ENCODE measurements at regions not wholly inside any gene's neighbourhood (a gene's known extent, or its start where the extent isn't known, plus 50 kb on each side); places are given as distances from the start of the nearest gene placed in this dataset.

DNA sequence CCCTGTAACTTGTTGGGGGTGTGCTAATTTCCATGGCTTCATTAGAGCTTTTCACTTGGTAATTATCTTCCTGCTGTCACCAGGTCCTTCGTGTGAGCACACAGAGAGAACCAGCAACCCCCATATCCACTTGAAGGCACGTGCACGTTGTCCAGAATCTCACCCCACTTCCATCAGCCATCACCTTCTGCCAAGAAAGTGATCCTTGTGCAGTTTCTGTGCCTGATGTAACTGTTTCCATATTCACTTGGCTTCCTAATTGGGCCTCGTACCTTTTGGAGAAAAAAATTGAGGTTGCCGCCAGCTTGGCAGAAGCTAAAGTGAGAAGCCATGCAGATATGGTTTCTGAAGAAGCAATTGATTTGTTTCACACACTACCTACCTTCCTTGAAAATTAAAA is 153.7 kb upstream of the TSHZ2 start:
- ATAC-seq = no peak
- no peak for DNase-seq

- ATAC-seq (no peak), DNase-seq (no peak)
Measured at GRCh38 chr20:52817981-52818380, 154.2 kb upstream of the TSHZ2 start.

DNA sequence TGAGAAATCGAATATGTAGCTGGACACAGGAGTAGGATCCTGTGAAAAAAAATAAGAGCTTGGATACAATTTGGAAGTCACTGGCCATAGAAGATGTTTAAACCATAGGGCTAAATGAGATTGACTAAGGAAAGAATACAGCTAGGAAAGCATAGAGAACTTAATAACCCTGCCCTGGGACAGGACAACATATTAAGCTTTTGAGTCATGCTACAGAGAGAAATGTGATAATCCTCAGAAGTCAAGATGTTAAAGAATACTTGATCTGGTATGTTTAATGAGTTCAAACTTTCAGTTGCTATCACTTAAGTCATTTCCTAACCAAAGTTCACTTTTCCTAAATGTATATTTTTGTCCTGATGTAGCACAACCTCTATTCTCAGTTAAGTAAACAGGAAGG is 154.6 kb upstream of the TSHZ2 start:
- no peak for DNase-seq

DNA sequence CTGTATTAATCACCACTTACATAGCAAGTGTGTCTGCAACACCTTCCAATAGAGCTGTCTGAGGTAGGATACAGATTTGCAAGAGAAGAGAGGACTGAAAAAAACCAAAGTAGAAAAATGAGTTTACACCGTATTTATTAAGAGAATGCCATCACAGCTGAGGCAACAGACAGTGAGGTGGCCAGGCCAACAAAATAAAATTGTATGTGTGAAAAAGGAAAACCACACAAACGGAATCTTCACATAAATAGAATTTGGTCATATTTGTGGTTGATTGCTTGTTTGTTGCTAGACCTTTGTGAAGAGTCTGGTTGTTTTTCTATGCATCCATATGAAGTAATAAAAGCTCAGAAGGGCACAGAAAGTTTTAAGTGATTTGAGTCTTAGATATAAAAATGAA is 157.8 kb upstream of the TSHZ2 start:
- ATAC-seq (no peak), DNase-seq (no peak)

More for the DNA sequence above, 154.6 kb upstream of the TSHZ2 start:
- ATAC-seq = no peak

DNA sequence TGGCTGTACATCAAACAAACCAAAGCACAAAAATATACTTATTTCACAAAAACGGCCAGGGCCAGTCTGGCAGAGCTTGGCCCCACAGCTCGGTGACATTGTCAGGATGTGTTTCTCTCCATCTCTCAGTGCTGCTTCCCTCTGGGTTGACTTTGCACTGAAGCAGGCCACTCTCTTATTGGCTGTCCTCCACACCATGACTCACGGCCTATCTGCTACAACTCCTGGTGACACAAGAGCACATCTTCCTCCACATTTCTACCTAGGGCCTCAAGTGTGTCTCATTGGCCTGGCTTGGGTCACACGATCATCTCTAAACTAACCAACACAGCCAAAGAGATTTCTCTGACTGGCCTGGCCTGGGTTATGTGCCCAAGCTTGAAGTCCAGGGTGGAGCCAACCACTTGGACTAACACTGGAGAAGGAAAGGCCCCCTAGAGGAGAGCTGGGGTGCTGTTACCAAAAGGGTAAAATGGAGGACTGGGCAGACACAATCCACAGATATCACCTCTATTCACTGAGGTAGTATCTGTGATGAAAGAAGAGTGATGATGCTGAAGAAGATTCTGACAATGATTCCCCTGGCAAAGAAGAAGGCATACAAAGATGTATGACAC is 159.8 kb upstream of the TSHZ2 start:
- ATAC-seq = no peak
- DNase-seq = no peak

- ATAC-seq (no peak), DNase-seq (no peak)
Measured at GRCh38 chr20:52809003-52809402, 163.2 kb upstream of the TSHZ2 start.

GRCh38 chr20:52806918-52807317 is 165.2 kb upstream of the TSHZ2 start:
- no peak for DNase-seq
- no peak for ATAC-seq

- DNase-seq (no peak), ATAC-seq (no peak)
Measured at GRCh38 chr20:52805843-52806242, 166.3 kb upstream of the TSHZ2 start.

GRCh38 chr20:52805296-52805571 is 166.9 kb upstream of the TSHZ2 start:
- DNase-seq = no peak
- ATAC-seq = no peak

- ATAC-seq (no peak), DNase-seq (no peak)
Measured at GRCh38 chr20:52804497-52805295, 167.5 kb upstream of the TSHZ2 start.

DNA sequence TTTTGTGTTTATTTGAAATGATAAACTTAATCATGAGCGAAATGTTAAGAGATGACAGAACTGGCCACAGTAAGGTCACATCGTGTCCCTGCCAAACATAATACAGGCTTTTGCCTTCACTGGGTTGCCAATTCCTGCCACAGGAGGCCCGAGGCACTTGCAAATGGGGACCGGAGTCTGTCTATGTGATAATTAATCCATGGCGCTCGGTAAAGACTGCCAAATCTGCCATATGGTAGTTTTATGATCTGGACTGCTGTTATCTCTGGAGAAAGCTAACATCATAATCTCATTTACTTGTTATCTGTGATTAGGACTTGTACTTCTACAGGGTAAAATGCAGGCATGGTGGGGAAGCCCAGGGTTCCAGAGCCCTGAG is 170.5 kb upstream of the TSHZ2 start:
- DNase-seq = no peak
- no peak for ATAC-seq

DNA sequence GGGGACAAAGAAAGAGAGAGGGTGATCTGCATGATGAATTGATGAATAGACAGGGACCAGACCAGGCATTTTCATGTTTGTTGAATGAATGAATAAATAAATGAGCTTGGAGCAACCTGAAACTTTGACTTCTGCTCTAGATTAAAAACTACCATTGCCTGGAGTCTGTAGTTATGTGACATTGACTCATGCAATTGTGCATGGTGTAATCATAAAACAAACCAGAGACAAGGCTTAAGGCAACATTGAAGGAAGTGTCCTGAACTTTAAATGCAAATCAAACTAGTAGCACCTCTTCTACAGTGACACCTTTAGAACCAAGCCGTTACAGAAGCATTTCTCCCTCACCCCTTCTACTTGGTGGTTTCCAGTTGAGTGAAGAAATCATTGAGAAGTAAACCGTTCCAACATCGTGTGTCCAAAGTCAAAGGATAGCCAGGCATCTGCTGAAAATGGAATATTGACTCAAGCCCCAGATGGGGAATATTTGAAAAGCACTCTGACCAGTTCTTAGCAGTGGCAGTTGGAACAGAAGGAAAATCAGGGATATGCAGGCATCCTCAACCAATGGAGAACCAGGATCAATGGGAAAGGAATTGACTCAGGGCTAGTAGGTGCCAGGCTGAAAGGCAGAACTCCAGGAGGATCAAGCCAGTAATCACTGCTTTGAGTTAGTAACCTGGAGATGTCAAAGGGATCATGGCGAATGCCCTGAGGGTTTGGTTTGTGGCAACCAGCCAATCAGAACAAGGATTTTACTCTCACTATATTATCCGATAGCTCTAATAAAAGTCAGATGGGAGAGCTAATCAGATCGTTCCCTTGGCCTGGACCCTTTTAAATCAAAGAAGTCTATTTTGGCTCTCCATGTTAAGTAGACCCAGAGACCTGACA is 171.2 kb upstream of the TSHZ2 start:
- DNase-seq (no peak), ATAC-seq (no peak)

- no peak for DNase-seq
- ATAC-seq = no peak
Measured at GRCh38 chr20:52799130-52799529, 173.0 kb upstream of the TSHZ2 start.

DNA sequence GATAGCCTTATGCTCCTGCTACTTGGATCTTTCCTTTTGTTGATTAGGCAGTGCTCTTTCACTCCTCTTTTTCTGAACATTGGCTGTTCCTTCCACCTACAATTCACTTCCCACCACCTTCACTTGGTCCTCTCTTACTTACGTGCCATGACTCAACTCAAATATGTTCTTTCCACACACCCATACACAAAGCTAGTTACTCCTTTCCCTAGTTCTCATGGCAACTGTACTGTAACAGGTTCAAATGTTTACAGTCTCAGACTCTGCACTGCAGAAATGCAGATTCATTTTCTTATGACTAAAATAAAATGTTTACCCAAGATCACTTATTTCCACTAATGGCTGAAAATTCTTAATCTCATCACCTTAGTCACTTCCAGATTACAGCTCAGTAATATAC is 174.0 kb upstream of the TSHZ2 start:
- ATAC-seq = no peak

GRCh38 chr20:52794853-52795252 is 177.3 kb upstream of the TSHZ2 start:
- no peak for DNase-seq
- no peak for ATAC-seq

More for the DNA sequence above, 174.0 kb upstream of the TSHZ2 start:
- DNase-seq = no peak

DNA sequence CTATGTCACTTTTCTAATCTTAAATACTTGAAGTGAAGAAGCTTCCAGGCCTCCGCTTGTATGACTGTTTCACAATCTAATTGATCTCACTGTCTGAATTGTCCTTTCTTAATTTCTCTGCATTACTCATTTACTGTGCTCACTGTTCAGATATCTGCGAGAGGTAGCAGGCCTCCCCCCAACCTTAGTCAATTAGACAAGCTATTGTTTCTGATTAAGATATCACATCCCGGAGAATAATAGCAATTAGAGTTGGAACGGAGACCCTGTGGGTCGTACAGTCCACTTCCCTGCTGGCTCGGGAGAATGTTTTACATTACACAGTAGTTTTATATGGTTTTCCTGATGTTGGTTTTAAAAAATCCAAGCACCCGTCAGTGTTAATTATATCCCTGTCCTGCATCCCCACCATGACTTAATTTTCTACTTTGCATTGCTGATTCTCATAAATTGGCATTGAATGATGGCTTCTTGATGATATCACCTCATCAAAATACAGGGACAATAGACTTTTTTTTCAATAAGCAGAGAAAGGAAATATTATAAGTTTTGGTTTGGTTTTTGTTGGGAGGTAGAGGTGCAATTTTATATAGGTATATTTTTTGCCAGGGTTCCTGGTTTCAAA is 178.7 kb upstream of the TSHZ2 start:
- no peak for ATAC-seq

DNA sequence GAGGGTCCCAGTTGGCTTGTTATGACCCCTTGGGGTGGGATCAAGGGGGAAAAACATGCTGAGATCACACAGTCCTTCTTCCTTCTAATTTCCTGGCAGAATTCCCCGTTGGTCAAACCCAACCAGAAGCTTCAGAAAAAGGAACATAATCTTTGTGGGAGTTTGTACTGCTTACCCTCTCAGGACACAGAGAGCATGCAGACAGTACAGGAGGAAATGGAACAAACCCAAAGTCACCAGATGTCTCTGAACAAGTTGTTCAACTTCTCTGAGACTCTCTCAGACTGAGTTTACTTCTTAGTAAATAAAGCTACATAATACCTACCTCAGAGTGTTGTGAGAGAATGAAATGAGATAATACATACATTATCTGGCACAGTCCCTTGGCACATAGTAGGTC is 181.1 kb upstream of the TSHZ2 start:
- no peak for DNase-seq
- no peak for ATAC-seq

More for the DNA sequence above, 178.7 kb upstream of the TSHZ2 start:
- no peak for DNase-seq

- ATAC-seq = no peak
- no peak for DNase-seq
Measured at GRCh38 chr20:52789716-52790115, 182.4 kb upstream of the TSHZ2 start.

- no peak for ATAC-seq
- DNase-seq = no peak
Measured at GRCh38 chr20:52787962-52788361, 184.2 kb upstream of the TSHZ2 start.

GRCh38 chr20:52787216-52787615 is 184.9 kb upstream of the TSHZ2 start:
- DNase-seq (no peak), ATAC-seq (no peak)

GRCh38 chr20:52785679-52786078 is 186.5 kb upstream of the TSHZ2 start:
- DNase-seq (no peak), ATAC-seq (no peak)

GRCh38 chr20:52783769-52784168 is 188.4 kb upstream of the TSHZ2 start:
- ATAC-seq (no peak), DNase-seq (peak; percentile 37)

DNA sequence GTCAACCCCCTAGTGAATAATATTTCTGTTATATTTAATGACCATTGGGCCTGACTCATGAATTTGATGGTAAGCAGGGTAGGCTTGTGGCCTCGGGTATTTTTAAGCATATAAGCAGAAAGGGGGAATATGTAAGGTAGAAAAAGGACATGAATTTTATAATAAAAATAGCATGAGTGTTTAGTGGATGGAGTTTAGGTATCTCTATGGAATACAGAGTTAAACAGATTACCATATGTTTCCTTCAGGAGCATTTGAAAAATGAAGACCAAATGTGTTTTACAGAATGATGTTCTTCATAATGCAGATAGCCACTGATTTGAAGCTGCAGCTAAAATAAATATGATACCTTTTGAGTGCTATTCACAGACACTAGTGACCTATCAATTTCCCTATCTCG is 191.7 kb upstream of the TSHZ2 start:
- no peak for DNase-seq
- no peak for ATAC-seq
